IPS DF 6.9 (cell line): ENCODE measurements at regions not wholly inside any gene's neighbourhood (a gene's known extent, or its start where the extent isn't known, plus 50 kb on each side); places are given as distances from the start of the nearest gene placed in this dataset.

Experiments used
- DNase-seq: peaks from one replicate; pipeline ENCODE4 v3.0.0-alpha.2; 2013; ENCODE audit warnings: low read depth, low spot score
- H3K27ac ChIP-seq: one replicate; pipeline ENCODE4 v1.5.1; 2013; ENCODE audit warnings: low read length, control low read depth
- H3K27me3 ChIP-seq: 2 replicates; pipeline ENCODE4 v1.6.1; 2013; ENCODE audit warnings: mild to moderate bottlenecking, low read length; ENCODE audit not compliant: control insufficient read depth, insufficient read depth
- H3K36me3 ChIP-seq: 2 replicates; pipeline ENCODE4 v1.6.1; 2013; ENCODE audit warnings: low read length; ENCODE audit not compliant: control insufficient read depth, insufficient read depth
- H3K4me1 ChIP-seq: 2 replicates; pipeline ENCODE4 v1.6.1; 2013; ENCODE audit warnings: low read length; ENCODE audit not compliant: control insufficient read depth, insufficient read depth
- H3K4me3 ChIP-seq: 2 replicates; pipeline ENCODE4 v1.5.1; 2013; ENCODE audit warnings: mild to moderate bottlenecking, low read length
- H3K9me3 ChIP-seq: 2 replicates; pipeline ENCODE4 v1.6.1; 2013; ENCODE audit warnings: low read length, inconsistent platforms; ENCODE audit not compliant: control insufficient read depth, insufficient read depth
- WGBS: extraction: QIAGEN DNeasy Blood & Tissue Kit; methylation state at CpG from one replicate; pipeline ENCODE4 v1.1.7; 2013; ENCODE audit warnings: mixed read lengths, missing lambda C conversion rate; ENCODE audit not compliant: insufficient read length, insufficient coverage; 5-methylcytosine and 5-hydroxymethylcytosine counted together

GRCh38 chr18:57242285-57242684 is 95.4 kb downstream of the BOD1L2 start:
- no peak overlapping the region for H3K4me3 ChIP-seq
- no peak overlapping the region for H3K27ac ChIP-seq
- H3K9me3 ChIP-seq: no peaks in the 10 kb centered on the region
- H3K36me3 ChIP-seq: no peaks in the 10 kb centered on the region
- DNase-seq: no peak
- H3K27me3 ChIP-seq: no peaks in the 10 kb centered on the region
- H3K4me1 ChIP-seq: no peaks in the 10 kb centered on the region
- no CpG with 5 or more reads among the region's 2 CpGs for WGBS

GRCh38 chr18:57243624-57244179 is 96.8 kb downstream of the BOD1L2 start:
- Histone ChIP-seq H3K36me3 (no peaks in the 10 kb centered on the region), H3K4me1 (no peaks in the 10 kb centered on the region), H3K27me3 (no peaks in the 10 kb centered on the region), H3K27ac (no peak overlapping the region), H3K9me3 (no peaks in the 10 kb centered on the region), H3K4me3 (no peak overlapping the region)
- no peak for DNase-seq
- WGBS: no CpG with 5 or more reads among the region's 8 CpGs

GRCh38 chr18:57249179-57249578 is 102.3 kb downstream of the BOD1L2 start:
- H3K4me3 ChIP-seq: no peak overlapping the region
- no peak overlapping the region for H3K27ac ChIP-seq
- H3K27me3 ChIP-seq: no peaks in the 10 kb centered on the region
- no peaks in the 10 kb centered on the region for H3K4me1 ChIP-seq
- H3K36me3 ChIP-seq: no peaks in the 10 kb centered on the region
- H3K9me3 ChIP-seq: no peaks in the 10 kb centered on the region
- no CpG with 5 or more reads among the region's 7 CpGs for WGBS
- DNase-seq: no peak

- no peak overlapping the region for H3K4me3 ChIP-seq
- H3K36me3 ChIP-seq: no peaks in the 10 kb centered on the region
- H3K4me1 ChIP-seq: no peaks in the 10 kb centered on the region
- H3K9me3 ChIP-seq: no peaks in the 10 kb centered on the region
- WGBS: no CpG with 5 or more reads among the region's 3 CpGs
- DNase-seq: no peak
- H3K27me3 ChIP-seq: no peaks in the 10 kb centered on the region
- H3K27ac ChIP-seq: no peak overlapping the region
Measured at GRCh38 chr18:57249883-57250282, 102.5 kb upstream of the ST8SIA3 start.

- H3K4me1 ChIP-seq: no peaks in the 10 kb centered on the region
- WGBS: no CpG with 5 or more reads among the region's 3 CpGs
- no peak for DNase-seq
Measured at GRCh38 chr18:57251747-57252146, 100.6 kb upstream of the ST8SIA3 start.

GRCh38 chr18:57253903-57254302 is 98.5 kb upstream of the ST8SIA3 start:
- Histone ChIP-seq H3K36me3 (no peaks in the 10 kb centered on the region), H3K4me3 (no peak overlapping the region), H3K9me3 (no peaks in the 10 kb centered on the region), H3K27ac (no peak overlapping the region), H3K4me1 (no peaks in the 10 kb centered on the region), H3K27me3 (no peaks in the 10 kb centered on the region)
- no peak for DNase-seq
- no CpG with 5 or more reads among the region's 9 CpGs for WGBS

More at GRCh38 chr18:57251747-57252146, 100.6 kb upstream of the ST8SIA3 start:
- H3K27ac ChIP-seq: no peak overlapping the region
- H3K4me3 ChIP-seq: no peak overlapping the region
- H3K27me3 ChIP-seq: no peaks in the 10 kb centered on the region
- H3K9me3 ChIP-seq: no peaks in the 10 kb centered on the region
- no peaks in the 10 kb centered on the region for H3K36me3 ChIP-seq

- Histone ChIP-seq H3K4me1 (no peaks in the 10 kb centered on the region), H3K27ac (no peak overlapping the region), H3K36me3 (no peaks in the 10 kb centered on the region), H3K27me3 (no peaks in the 10 kb centered on the region), H3K9me3 (no peaks in the 10 kb centered on the region), H3K4me3 (no peak overlapping the region)
- no peak for DNase-seq
- WGBS: no CpG with 5 or more reads among the region's 6 CpGs
Measured at GRCh38 chr18:57258131-57258777, 94.1 kb upstream of the ST8SIA3 start.

GRCh38 chr18:57267368-57267925 is 84.9 kb upstream of the ST8SIA3 start:
- Histone ChIP-seq H3K9me3 (no peaks in the 10 kb centered on the region), H3K36me3 (no peaks in the 10 kb centered on the region), H3K4me3 (no peak overlapping the region), H3K27me3 (no peaks in the 10 kb centered on the region), H3K4me1 (peaks cover 2% of the 10 kb centered on the region; the same call in 1 of the 2 replicates), H3K27ac (no peak overlapping the region)
- no CpG with 5 or more reads among the region's 4 CpGs for WGBS
- DNase-seq: no peak

GRCh38 chr18:57269756-57270155 is 82.6 kb upstream of the ST8SIA3 start:
- no peaks in the 10 kb centered on the region for H3K27me3 ChIP-seq
- no peaks in the 10 kb centered on the region for H3K36me3 ChIP-seq
- no peaks in the 10 kb centered on the region for H3K9me3 ChIP-seq
- DNase-seq: no peak
- WGBS: no CpG with 5 or more reads among the region's 3 CpGs
- peaks cover 2% of the 10 kb centered on the region; the same call in 1 of the 2 replicates for H3K4me1 ChIP-seq
- no peak overlapping the region for H3K27ac ChIP-seq
- no peak overlapping the region for H3K4me3 ChIP-seq

GRCh38 chr18:57270156-57270555 is 82.2 kb upstream of the ST8SIA3 start:
- WGBS: no CpG with 5 or more reads among the region's 3 CpGs
- no peaks in the 10 kb centered on the region for H3K36me3 ChIP-seq
- H3K4me3 ChIP-seq: no peak overlapping the region
- no peaks in the 10 kb centered on the region for H3K9me3 ChIP-seq
- no peak overlapping the region for H3K27ac ChIP-seq
- no peaks in the 10 kb centered on the region for H3K27me3 ChIP-seq
- peaks cover 2% of the 10 kb centered on the region; the same call in 1 of the 2 replicates for H3K4me1 ChIP-seq
- no peak for DNase-seq

GRCh38 chr18:57273194-57273593 is 79.2 kb upstream of the ST8SIA3 start:
- no peaks in the 10 kb centered on the region for H3K4me1 ChIP-seq
- H3K36me3 ChIP-seq: no peaks in the 10 kb centered on the region
- no peaks in the 10 kb centered on the region for H3K9me3 ChIP-seq
- H3K27ac ChIP-seq: no peak overlapping the region
- no CpG with 5 or more reads among the region's 3 CpGs for WGBS
- DNase-seq: no peak
- no peaks in the 10 kb centered on the region for H3K27me3 ChIP-seq
- no peak overlapping the region for H3K4me3 ChIP-seq
